Left ventricle myocardium inferior (tissue), 1 donor: ENCODE measurements at regions not wholly inside any gene's neighbourhood (a gene's known extent, or its start where the extent isn't known, plus 50 kb on each side); places are given as distances from the start of the nearest gene placed in this dataset.

Experiments
- DNase-seq: peaks from one replicate; pipeline ENCODE4 v3.0.0-alpha.2; 2020
- H3K27ac ChIP-seq: fragments of 200-600 bp; replicated peaks from 2 replicates; pipeline ENCODE4 v1.8.0; 2021
- H3K27me3 ChIP-seq: fragments of 200-600 bp; 2 replicates; pipeline ENCODE4 v1.8.0; 2021; ENCODE audit warnings: low read depth
- H3K36me3 ChIP-seq: fragments of 200-600 bp; 2 replicates; pipeline ENCODE4 v1.8.0; 2021
- H3K4me1 ChIP-seq: fragments of 200-600 bp; 2 replicates; pipeline ENCODE4 v1.8.0; 2021
- H3K4me3 ChIP-seq: fragments of 200-600 bp; 2 replicates; pipeline ENCODE4 v1.8.0; 2021; ENCODE audit warnings: mild to moderate bottlenecking, moderate library complexity
- H3K9me3 ChIP-seq: fragments of 200-600 bp; replicated peaks from 2 replicates; pipeline ENCODE4 v1.8.0; 2021
- CTCF ChIP-seq: fragments of 200-600 bp; IDR thresholded peaks from 2 replicates; pipeline ENCODE4 v1.8.0; 2021; ENCODE audit warnings: antibody characterized with exemption, mild to moderate bottlenecking, borderline replicate concordance
- intact Hi-C: fragments of 100-400 bp; cut with micrococcal nuclease; formaldehyde crosslinking; loops from one replicate; pipeline ENCODE4 v1.11.0; 2022
- donor health status: DM: no; HTN: yes; CAD: no; lungs with severe emphysema.

GRCh38 chr6:43845646-43846045 lies 75.6 kb downstream of the VEGFA start:
- TF ChIP-seq CTCF: no peak

GRCh38 chr6:43843669-43844171 lies 73.7 kb downstream of the VEGFA start:
- H3K4me1 ChIP-seq: peaks cover 1% of the 10 kb centered on the region

More at GRCh38 chr6:43845646-43846045, 75.6 kb downstream of the VEGFA start:
- intact Hi-C loops: no loop called here
- DNase-seq: no peak
- H3K27me3 ChIP-seq: no peaks in the 10 kb centered on the region
- no peak overlapping the region for H3K27ac ChIP-seq
- no peaks in the 10 kb centered on the region for H3K9me3 ChIP-seq
- no peak overlapping the region for H3K4me3 ChIP-seq
- no peaks in the 10 kb centered on the region for H3K4me1 ChIP-seq
- H3K36me3 ChIP-seq: no peaks in the 10 kb centered on the region

DNA sequence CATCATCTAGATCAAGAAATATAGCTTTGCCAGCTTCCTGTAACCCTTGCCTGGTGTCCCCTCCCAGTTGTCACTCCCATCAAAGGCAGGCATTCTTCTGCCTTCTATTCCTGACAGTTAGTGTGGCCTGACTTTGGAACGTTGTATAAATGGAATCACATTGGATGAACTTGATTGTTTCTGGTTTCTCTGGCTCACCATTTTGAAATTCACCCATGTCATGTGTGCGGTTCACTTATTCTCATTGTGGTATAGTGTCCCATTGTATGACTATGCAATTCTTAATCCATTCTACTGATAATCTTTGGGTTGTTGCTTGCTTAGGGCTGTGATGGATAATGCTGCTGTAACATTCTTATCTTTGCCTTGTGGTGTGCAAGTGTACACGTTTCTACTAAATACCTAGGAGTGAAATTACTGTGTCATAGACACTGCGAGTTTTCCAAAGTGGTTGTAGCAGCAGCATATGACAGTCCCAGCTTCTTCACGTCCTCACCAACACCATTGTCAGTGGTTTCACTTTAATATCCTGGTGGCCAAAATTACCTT lies 73.2 kb downstream of the VEGFA start:
- intact Hi-C loops: no loop called here
- Histone ChIP-seq H3K27ac (no peak overlapping the region), H3K4me3 (no peak overlapping the region), H3K9me3 (no peaks in the 10 kb centered on the region), H3K4me1 (peaks cover 7% of the 10 kb centered on the region), H3K27me3 (no peaks in the 10 kb centered on the region), H3K36me3 (no peaks in the 10 kb centered on the region)
- no peak for DNase-seq
- TF ChIP-seq CTCF: no peak

More at GRCh38 chr6:43843669-43844171, 73.7 kb downstream of the VEGFA start:
- Histone ChIP-seq H3K36me3 (no peaks in the 10 kb centered on the region), H3K4me3 (no peak overlapping the region), H3K27me3 (no peaks in the 10 kb centered on the region), H3K27ac (no peak overlapping the region), H3K9me3 (no peaks in the 10 kb centered on the region)
- TF ChIP-seq CTCF: no peak
- DNase-seq: no peak
- intact Hi-C loops: no loop called here

DNA sequence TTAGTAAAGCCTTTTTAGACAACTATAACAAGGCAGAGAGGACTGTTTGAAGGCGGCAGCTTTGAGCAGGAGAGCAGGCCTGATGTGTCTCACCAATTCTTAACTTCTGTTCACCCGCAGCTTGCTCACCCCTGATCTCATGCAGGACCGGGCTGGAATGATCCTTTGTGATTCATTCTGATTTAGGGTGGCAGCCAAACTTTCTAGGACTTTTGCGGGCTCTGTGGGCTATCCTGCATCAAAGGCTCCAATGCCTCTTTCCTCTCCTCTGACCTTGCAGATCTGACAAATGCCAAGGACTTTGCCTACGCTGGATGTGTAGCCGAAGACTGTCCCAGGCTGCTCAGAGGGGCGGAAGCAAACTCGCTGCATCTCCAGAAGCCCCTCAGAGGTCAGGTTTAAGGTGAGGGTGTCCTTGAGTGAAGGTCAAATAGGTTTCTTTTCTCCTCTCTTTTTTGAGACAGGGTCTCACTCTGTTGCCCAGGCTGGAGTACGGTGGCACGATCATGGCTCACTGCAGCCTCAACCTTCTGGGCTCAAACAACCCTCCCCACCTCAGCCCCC lies 72.3 kb downstream of the VEGFA start:
- TF ChIP-seq CTCF: no peak
- Histone ChIP-seq H3K36me3 (no peaks in the 10 kb centered on the region), H3K27me3 (no peaks in the 10 kb centered on the region), H3K9me3 (no peaks in the 10 kb centered on the region), H3K4me1 (peaks cover 11% of the 10 kb centered on the region), H3K4me3 (no peak overlapping the region), H3K27ac (no peak overlapping the region)
- DNase-seq: no peak
- intact Hi-C loops: no loop called here

DNA sequence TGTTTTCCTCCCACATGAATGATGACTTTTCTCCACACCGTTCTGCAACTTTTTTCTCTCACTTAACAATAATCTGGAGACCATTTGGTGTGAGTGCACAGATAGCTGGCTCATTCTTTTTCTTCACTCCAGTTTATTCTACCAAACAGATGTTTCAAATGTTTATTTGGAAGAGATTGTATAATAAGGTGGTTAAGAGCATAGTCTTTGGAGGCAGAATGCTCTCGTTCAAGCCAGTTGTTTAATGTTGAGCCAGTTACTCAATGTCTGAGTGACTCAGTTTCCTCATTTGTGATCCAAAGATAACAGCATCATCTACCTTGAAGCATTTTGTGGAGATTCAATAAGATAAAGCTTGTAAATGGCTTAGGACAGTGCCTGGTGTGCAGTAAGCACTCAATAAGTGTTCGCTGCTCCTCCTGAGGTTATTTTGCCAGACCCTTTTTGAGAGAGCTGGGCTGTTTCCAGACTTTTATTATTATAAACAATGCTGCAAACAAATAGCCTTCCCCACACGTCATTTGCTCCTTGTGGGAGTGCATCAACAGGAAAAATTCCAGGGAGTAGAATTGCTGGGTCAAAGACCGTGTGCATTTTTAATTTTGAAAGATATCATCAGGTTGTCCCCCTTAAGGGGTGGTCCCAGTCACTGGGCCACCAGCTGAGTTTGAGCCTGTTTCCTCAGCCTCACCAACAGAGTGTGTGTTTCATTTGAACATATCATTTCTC lies 70.6 kb downstream of the VEGFA start:
- Histone ChIP-seq H3K36me3 (no peaks in the 10 kb centered on the region), H3K4me1 (peaks cover 11% of the 10 kb centered on the region), H3K4me3 (no peak overlapping the region), H3K27me3 (no peaks in the 10 kb centered on the region), H3K27ac (no peak overlapping the region), H3K9me3 (no peaks in the 10 kb centered on the region)
- TF ChIP-seq CTCF: no peak
- DNase-seq: no peak
- intact Hi-C loops: no loop called here
